Tibial nerve (tissue), 4 donors: ENCODE measurements at regions not wholly inside any gene's neighbourhood (a gene's known extent, or its start where the extent isn't known, plus 50 kb on each side); places are given as distances from the start of the nearest gene placed in this dataset.

Source experiments
- DNase-seq, 2 donors: peaks; one replicate each; pipeline ENCODE4 v3.0.0-alpha.2; 2019; ENCODE audit warnings: low spot score in 2 of 2
- H3K27ac ChIP-seq, 4 donors: fragments of 200-600 bp; sonication (generic) in 3 of 4; one replicate each; pipeline ENCODE4 v1.5.1; 2017 to 2019; ENCODE audit warnings: mild to moderate bottlenecking in 1 of 4
- H3K27me3 ChIP-seq, 2 donors: fragments of 200-600 bp; sonication (generic) in 1 of 2; one replicate each; pipeline versions ENCODE4 v1.5.1 to v1.6.0; 2017 to 2019
- H3K36me3 ChIP-seq, 3 donors: fragments of 200-600 bp; sonication (generic); one replicate each; pipeline ENCODE4 v1.5.1; 2018 to 2019
- H3K4me1 ChIP-seq, 4 donors: fragments of 200-600 bp; sonication (generic) in 3 of 4; one replicate each; pipeline ENCODE4 v1.5.1; 2017 to 2019
- H3K4me3 ChIP-seq, 4 donors: fragments of 200-600 bp; sonication (generic) in 3 of 4; one replicate each; pipeline ENCODE4 v1.5.1; 2017 to 2019; ENCODE audit warnings: mild to moderate bottlenecking in 1 of 4, moderate library complexity in 1 of 4
- H3K9me3 ChIP-seq, 4 donors: fragments of 200-600 bp; sonication (generic) in 3 of 4; one replicate each; pipeline ENCODE4 v1.5.1; 2017 to 2019
- EP300 ChIP-seq, 2 donors: sonication (generic); formaldehyde crosslinking; IDR thresholded peaks; one replicate each; pipeline ENCODE4 v1.6.1; 2017; ENCODE audit warnings: antibody characterized with exemption in 2 of 2, mild to moderate bottlenecking in 1 of 2
- POLR2A ChIP-seq, 2 donors: fragments of 450-650 bp; IDR thresholded peaks; one replicate each; pipeline ENCODE4 v1.6.1; 2017; ENCODE audit warnings: antibody characterized with exemption in 2 of 2, mild to moderate bottlenecking in 2 of 2, moderate library complexity in 2 of 2
- WGBS, 2 donors: methylation state at CpG; one replicate each; pipeline ENCODE4 v1.1.5; 2018; 5-methylcytosine and 5-hydroxymethylcytosine counted together
- TF ChIP-seq, protein P1 (sequence below), 5 experiments: fragments of 200-600 bp in 3 of 5; fragments of 450-650 bp in 2 of 5; sonication (generic) in 3 of 5; IDR thresholded peaks; one replicate each; pipeline ENCODE4 v1.5.1; 2016 to 2019; ENCODE audit warnings: antibody characterized with exemption in 5 of 5, mild to moderate bottlenecking in 3 of 5, moderate library complexity in 2 of 5

DNA sequence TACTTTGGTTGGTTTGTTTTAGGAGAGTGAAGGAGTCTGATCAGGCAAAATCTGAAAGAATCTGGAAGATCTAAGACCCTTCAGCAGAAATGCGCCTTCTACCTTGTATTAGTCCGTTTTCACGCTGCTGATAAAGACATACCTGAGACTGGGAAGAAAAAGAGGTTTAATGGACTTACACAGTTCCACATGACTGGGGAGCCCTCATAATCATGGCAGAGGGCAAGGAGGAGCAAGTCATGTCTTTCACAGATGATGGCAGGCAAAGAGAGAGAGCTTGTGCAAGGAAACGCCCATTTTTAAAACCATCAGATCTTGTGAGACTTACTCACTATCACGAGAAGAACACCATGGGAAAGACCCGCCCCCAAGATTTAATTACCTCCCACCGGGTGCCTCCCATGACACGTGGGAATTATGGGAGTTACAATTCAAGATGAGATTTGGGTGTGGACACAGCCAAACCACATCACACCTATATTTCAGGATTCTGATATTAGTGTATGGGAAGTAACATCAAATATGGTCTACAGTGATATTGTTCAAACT is 99.3 kb downstream of the GLUL start:
- H3K27ac ChIP-seq = peak overlapping the region in 1 of 4 donors; percentile 83
- no peaks in the 10 kb centered on the region for H3K9me3 ChIP-seq
- H3K4me3 ChIP-seq = no peak overlapping the region
- H3K4me1 ChIP-seq = peaks cover 0 to 27% (median 9%) of the 10 kb centered on the region in 4 donors
- H3K36me3 ChIP-seq = no peaks in the 10 kb centered on the region
- no peaks in the 10 kb centered on the region for H3K27me3 ChIP-seq
- DNase-seq = no peak
- TF ChIP-seq POLR2A (IDR thresholded peaks at IDR 0.05) = no peak
- TF ChIP-seq EP300 (IDR thresholded peaks at IDR 0.05) = no peak
- TF ChIP-seq, protein P1, sequence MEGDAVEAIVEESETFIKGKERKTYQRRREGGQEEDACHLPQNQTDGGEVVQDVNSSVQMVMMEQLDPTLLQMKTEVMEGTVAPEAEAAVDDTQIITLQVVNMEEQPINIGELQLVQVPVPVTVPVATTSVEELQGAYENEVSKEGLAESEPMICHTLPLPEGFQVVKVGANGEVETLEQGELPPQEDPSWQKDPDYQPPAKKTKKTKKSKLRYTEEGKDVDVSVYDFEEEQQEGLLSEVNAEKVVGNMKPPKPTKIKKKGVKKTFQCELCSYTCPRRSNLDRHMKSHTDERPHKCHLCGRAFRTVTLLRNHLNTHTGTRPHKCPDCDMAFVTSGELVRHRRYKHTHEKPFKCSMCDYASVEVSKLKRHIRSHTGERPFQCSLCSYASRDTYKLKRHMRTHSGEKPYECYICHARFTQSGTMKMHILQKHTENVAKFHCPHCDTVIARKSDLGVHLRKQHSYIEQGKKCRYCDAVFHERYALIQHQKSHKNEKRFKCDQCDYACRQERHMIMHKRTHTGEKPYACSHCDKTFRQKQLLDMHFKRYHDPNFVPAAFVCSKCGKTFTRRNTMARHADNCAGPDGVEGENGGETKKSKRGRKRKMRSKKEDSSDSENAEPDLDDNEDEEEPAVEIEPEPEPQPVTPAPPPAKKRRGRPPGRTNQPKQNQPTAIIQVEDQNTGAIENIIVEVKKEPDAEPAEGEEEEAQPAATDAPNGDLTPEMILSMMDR (IDR thresholded peaks at IDR 0.05) = no peak
- WGBS, 2 donors = 86 to 90% methylated on average over 8 of the region's 8 CpGs

DNA sequence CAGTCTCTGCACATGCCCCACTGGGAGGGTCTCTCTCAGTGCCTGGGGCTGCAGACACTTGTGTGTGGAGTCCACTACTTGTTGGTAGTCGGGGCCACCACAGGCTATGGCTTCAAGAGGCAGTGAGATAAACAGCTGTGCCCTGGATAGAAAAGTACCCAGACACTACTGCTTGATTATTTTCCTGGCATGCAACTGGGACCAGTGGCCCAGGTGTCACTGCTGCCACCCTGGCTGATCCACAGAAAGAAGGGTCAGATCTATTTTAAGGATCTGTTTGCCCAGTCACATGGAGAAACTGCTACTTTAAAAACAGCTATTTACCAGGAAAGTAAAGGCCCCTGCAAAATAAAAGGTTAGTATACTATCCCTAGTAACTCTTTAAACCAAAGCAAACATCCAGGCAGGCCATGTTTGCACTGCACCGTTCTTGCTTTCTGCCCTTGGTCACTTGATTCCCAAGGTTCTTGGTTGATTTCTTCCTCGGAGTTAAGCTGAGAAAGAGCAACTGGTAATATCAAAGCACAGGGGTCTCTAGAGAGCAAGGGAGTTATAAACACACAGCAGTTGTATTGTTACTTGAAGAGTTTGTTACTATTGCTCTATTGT is 99.9 kb downstream of the GLUL start:
- 63 to 64% methylated on average over 3 of the region's 3 CpGs for WGBS, 2 donors
- H3K4me1 ChIP-seq = peaks cover 0 to 23% (median 9%) of the 10 kb centered on the region in 4 donors
- DNase-seq = no peak

DNA sequence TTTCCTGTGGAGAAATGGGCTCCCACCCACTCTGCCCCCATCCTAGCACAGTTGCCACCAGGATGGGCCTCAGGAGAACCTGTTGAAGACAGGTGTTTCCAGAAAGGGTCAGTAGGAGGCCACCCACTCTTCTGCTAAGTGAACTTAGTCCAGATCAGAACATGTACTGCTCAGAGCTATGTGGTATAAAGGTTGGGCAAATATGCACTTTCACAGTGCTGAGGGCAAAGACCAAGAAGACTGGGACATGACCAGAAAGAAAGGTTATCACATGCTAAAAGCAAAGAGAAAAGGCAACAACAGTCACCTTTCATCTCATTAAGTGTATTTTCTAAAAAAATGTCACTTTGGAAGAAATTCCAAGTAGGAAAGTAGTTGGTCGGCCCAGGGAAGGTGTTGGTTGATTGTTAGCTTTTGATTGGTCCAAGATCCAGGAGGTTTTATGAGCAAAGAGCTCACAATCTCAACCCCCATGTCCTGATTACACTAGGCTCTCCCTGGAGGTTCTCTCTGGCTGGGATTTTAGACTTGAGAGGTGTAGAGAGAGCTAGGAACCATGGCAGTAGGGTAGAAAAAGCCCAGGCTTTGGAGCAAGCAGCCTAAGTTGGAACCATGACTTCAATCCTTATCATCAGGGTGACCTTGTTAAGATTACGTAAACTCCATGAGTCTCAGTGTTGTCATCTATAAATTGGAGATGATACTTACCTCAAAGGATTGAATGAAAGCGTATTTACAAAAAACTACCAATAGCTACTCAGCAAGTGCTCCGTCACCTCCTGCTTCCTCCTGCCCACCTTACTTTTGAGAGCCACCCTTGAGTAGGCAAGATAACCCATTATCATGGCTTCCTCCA is 102.6 kb downstream of the GLUL start:
- Histone ChIP-seq H3K4me1 (peaks cover 0 to 23% (median 9%) of the 10 kb centered on the region in 4 donors), H3K4me3 (no peak overlapping the region), H3K9me3 (no peaks in the 10 kb centered on the region), H3K27me3 (no peaks in the 10 kb centered on the region), H3K36me3 (no peaks in the 10 kb centered on the region), H3K27ac (peak overlapping the region in 2 of 4 donors; percentile 77 to 83)
- DNase-seq = no peak
- WGBS, 2 donors = 94 to 96% methylated on average over 4 of the region's 4 CpGs
- TF ChIP-seq EP300 (IDR thresholded peaks at IDR 0.05) (no peak), POLR2A (IDR thresholded peaks at IDR 0.05) (no peak)
- TF ChIP-seq, protein P1 (IDR thresholded peaks at IDR 0.05) = no peak

More for the DNA sequence above, 99.9 kb downstream of the GLUL start:
- Histone ChIP-seq H3K27ac (peak overlapping the region in 2 of 4 donors; percentile 77 to 83), H3K4me3 (no peak overlapping the region), H3K36me3 (no peaks in the 10 kb centered on the region), H3K27me3 (no peaks in the 10 kb centered on the region), H3K9me3 (no peaks in the 10 kb centered on the region)
- no peak for TF ChIP-seq EP300 (IDR thresholded peaks at IDR 0.05)
- TF ChIP-seq, protein P1 (IDR thresholded peaks at IDR 0.05) = no peak
- TF ChIP-seq POLR2A (IDR thresholded peaks at IDR 0.05) = no peak

DNA sequence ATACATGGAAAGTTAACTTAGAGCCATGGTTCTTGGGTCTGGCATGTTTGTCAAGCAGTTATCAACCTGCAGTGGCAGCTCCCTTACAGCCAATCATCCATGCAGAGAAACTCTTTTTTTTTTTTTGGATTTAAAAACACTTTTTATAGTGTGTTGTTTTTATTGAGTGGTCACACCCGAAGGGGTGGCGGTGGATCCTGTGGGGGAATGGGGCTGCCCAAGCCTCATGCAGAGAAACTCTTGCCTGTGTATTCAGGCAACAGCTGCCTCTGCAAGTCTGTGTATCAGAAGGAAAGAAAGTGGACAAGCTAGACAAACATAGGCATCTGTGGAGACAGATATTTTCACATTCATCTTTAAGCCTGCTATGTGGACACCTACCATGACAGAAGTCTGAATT is 104.8 kb downstream of the GLUL start:
- TF ChIP-seq, protein P1 (IDR thresholded peaks at IDR 0.05) = no peak
- TF ChIP-seq EP300 (IDR thresholded peaks at IDR 0.05) (no peak), POLR2A (IDR thresholded peaks at IDR 0.05) (no peak)
- no peaks in the 10 kb centered on the region for H3K9me3 ChIP-seq
- H3K4me1 ChIP-seq = peaks cover 0 to 21% (median 12%) of the 10 kb centered on the region in 4 donors
- no peaks in the 10 kb centered on the region for H3K36me3 ChIP-seq
- H3K4me3 ChIP-seq = no peak overlapping the region
- no peak for DNase-seq
- no peak overlapping the region for H3K27ac ChIP-seq
- H3K27me3 ChIP-seq = no peaks in the 10 kb centered on the region
- WGBS, 2 donors = 74 to 79% methylated on average over 2 of the region's 2 CpGs
